Left lobe of liver (tissue), 2 donors: ENCODE measurements at regions not wholly inside any gene's neighbourhood (a gene's known extent, or its start where the extent isn't known, plus 50 kb on each side); places are given as distances from the start of the nearest gene placed in this dataset.
A peak's percentile ranks its signal among the peaks of the same experiment; 100 is the strongest.

Experiments
- ATAC-seq: fragments of 200-7000 bp; cut with Tn5 transposase; one replicate; pipeline ENCODE4 v1.9.1; 2020; ENCODE audit warnings: mild to moderate bottlenecking, moderate library complexity
- DNase-seq: peaks from one replicate; pipeline ENCODE4 v3.0.0-alpha.2; 2020; ENCODE audit warnings: low spot score
- donor health status: DM: no; HTN: no; CAD: no; lungs with moderate emphysema.
- donor health status: DM: no; HTN: yes; CAD: no.

- no peak for DNase-seq
- no peak for ATAC-seq
Measured at GRCh38 chr5:56692359-56693219, 122.8 kb upstream of the MAP3K1 start.

DNA sequence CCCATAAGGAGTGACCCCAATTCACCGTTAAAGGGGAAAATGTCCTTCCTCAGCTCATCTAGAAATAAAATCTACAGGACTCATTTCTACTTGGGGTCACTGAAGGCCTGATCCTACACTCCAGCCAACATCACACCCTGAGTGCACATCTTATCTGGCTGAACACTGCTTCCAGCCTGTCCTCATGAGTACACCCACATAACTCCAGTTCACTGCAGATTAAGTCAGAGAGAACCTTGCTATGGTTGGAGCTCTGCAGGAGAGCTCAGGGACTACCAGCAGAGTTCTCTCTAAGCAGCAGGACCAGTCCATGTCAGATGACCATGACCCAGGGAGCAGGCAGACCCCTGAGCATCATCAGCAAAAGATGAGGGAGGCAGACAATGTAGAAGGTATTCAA lies 126.9 kb upstream of the MAP3K1 start:
- no peak for DNase-seq
- ATAC-seq = no peak

DNA sequence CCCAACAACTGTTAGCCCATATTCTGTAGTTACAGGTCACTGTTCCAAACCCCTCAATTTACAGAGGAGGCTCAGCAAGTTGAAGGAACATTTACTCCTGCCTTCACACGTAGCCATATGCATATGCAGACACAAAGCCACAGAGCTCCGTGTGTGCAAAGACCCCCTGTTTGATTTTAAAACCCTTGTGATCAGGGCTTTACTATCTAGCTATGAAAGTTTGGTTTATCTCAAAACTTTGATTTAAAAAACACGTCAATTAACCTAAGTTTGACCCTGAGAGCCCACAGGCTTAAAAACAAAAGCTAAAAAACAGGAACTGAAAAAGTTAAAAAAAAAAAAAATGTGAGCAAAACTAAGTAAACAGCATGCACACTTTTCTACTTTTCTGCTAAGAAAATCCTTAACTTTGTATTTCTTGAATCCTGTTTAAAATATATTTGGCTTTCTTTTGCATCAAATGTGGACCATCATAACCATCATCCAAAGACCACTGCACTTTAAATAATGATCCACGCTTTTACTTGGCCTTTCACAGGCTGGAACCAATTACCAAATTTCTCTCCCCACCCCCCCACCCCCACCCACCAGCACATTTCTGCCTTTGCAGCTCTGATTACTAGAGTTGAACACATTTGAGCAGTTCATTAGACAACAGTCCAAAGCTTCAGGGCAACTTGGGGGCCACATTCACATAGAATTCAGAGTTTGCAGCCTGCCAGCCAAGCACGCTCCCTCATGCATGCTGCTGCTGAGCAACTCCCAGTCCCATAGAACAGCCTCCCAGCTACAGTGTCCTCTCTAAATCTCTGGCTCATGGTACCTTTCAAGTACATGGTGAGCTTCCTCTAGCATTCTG lies 128.8 kb upstream of the MAP3K1 start:
- ATAC-seq (no peak), DNase-seq (no peak)

- DNase-seq = no peak
- peak; percentile 19 for ATAC-seq
Measured at GRCh38 chr5:56685503-56686217, 129.7 kb upstream of the MAP3K1 start.

- ATAC-seq = no peak
- DNase-seq = no peak
Measured at GRCh38 chr5:56684159-56684558, 131.2 kb upstream of the MAP3K1 start.

DNA sequence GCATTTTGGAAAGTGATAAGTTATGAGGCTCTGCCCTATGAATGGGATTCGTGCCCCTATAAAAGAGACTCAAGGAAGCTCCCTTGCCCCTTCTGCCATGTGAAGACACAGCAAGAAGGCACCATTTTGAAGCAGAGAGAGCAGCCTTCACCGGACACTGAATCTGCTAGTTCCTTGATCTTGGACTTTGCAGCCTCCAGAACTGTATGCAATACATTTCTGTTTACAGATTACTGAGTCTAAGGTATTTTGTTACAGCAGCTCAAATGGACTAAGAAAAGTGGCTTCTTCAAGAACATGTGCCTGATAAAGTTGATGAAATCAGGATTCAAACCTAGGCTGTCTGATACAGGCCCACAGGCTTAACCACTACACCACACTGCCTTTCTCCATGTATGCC lies 131.6 kb upstream of the MAP3K1 start:
- no peak for DNase-seq
- ATAC-seq = no peak

DNA sequence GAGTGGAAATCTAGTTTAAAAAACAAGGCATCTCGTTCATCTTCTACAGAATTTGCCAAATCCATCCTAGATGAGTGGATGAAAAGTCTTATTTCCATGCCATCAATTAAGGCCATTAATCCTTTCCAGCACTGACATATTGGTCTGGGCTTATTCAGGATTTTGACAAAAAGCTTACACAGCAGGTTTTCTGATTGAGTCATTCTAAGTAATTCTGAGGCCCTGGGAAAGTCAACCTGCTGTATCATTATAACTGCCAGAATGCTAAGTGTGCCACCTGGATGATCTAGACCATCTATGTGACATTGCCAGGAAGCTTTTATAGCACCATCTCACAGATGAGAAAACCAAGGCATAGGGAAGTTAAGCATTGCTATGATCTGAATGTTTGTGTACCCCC lies 132.1 kb upstream of the MAP3K1 start:
- ATAC-seq (no peak), DNase-seq (no peak)

DNA sequence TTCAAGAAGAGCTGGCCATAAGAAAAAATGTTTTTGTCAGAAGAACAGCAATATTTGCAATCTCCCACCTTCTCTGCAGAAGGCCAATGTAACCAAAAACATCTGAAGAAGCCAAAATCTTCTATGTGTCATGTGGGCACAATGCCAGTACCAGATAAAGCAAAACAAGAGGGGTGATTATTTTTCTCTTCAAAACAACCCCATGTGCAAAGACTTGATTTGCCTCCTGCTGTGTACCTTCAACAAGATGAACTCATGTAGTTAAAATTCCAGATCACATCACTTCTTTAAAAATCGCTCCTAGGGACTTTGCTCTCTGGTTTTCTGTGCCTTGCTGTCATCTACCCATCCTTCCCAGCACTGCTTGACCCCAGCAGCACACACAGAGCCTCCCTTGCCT lies 134.0 kb upstream of the MAP3K1 start:
- DNase-seq = no peak
- no peak for ATAC-seq

GRCh38 chr5:56680731-56681130 lies 134.6 kb upstream of the MAP3K1 start:
- ATAC-seq = no peak
- DNase-seq = no peak

- no peak for DNase-seq
Measured at GRCh38 chr5:56677690-56678305, 137.6 kb upstream of the MAP3K1 start.

DNA sequence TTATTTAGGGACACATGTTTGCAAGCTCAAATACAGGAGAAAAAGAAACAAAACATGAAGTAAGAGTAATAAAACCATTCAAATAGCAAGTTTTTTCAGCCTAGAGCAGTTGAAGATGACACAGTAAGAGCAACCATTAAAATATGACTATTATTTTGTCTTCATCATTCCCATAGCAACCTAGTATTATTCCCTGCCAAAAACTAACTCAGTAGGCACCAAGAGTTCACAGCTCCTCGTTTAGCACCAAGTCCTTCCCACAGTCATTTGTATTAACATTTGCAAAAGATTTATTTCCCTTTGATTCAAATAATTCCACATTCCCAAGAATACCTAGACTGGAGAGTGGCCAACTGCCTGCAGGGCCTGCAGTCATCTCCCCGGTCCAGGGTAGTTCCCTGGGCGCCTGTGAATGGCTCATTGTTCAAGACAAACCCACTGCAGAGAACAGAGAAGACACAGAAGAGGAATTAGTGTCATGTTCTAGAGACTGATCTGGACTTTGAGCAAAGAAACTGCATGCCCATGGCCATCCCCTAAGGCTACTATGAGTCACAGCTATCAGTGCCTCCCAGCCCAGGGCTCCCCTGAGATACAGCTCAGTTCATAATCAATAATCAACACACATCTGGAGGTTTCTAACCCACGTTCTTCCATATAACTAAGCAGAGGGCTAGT lies 139.1 kb upstream of the MAP3K1 start:
- DNase-seq (no peak), ATAC-seq (no peak)

More at GRCh38 chr5:56677690-56678305, 137.6 kb upstream of the MAP3K1 start:
- no peak for ATAC-seq

DNA sequence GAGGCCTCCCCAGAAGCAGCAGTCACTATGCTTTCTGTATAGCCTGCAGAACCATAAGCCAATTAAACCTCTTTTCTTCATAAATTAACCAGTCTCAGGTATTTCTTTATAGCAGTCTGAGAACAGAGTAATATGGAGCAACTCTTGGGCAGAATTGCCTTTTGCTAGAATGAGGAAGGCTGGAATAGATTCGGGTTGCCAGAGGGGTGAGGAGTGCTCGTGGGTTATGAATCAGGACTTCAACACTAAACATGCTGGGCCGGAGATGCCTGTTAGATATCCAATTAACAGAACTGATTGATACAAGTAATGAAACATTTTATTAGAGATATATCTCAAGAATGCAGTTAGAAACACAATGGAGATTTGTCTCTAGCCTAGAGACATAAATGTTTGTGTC lies 140.9 kb upstream of the MAP3K1 start:
- no peak for ATAC-seq
- no peak for DNase-seq

DNA sequence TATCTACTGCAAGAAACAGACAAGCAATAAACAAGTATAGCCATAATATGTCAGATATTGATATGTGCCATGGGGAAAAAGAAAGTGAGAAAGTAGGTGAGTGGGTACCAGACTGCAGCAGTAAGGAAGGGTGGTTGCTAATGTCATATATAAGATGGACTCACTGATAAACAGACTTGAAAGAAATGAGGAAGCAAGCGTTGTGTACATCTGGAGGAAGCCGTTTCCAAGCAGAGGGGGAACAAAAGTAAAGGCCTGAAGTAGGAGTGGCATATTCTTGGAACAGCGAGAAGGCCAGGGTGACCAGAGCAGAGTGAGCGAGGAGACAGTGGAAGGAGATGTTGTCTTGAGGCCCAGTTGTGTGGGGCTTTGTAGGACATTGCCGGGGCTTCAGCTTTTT lies 142.2 kb upstream of the MAP3K1 start:
- DNase-seq (no peak), ATAC-seq (peak; percentile 20)

- DNase-seq (no peak), ATAC-seq (no peak)
Measured at GRCh38 chr5:56671571-56671970, 143.8 kb upstream of the MAP3K1 start.

DNA sequence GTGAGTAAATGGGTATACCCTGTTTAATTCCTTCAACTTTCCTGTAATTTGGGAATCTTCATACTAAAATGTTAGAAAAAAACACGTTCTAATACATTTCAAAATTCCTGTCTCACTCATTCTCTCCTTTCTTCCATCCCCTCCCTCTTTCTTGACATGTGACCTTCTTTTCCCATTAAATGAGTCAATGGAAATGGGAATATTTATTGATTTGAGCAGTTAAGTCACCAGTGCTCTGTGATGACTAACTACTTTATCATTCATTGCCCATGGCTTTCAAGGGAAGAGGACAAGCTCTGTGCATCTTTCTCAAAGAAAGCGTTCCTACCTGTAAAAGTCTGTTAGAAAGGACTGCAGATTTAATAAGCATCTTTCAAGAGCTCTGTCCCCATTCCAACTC lies 144.4 kb upstream of the MAP3K1 start:
- ATAC-seq (no peak), DNase-seq (no peak)

- peak; percentile 92 for ATAC-seq
- peak; percentile 69 for DNase-seq
Measured at GRCh38 chr5:56669534-56670483, 145.5 kb upstream of the MAP3K1 start.

DNA sequence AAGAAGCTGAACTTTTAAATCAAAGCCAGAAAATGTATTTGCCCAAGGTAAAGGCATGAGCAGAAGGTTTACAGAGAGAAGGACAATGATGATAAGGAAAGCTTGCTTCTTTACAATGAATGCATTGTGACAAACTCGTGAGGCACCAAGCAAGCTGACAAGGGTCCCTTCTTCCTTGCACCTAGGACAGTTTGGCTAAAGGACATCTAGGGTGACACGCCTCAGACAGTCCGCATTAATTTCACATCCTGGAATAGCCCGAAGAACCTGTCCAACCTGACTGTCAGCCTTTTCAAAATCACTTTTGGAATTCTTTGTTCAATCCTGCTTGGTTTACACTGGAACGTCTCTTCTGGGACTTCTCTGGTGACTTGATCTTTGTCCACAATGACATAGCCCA lies 146.4 kb upstream of the MAP3K1 start:
- no peak for ATAC-seq
- no peak for DNase-seq

DNA sequence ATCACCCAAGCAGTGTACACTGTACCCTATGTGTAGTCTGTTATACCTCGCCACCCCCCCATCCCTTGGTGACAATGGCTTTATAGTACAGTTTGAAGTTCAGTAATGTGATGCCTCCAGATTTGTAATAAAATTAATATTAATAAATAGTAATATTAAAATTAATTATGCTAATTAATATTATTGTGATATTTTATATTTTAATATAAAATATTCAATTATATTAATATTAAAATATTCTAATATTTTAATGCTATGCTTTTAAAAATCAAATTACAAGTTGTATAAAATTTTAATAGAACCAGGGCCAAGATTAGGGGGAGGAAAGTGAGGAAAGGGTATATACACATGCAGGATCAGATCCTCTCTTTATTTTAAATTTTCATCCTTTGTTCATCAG lies 147.7 kb upstream of the MAP3K1 start:
- no peak for ATAC-seq
- DNase-seq = no peak

DNA sequence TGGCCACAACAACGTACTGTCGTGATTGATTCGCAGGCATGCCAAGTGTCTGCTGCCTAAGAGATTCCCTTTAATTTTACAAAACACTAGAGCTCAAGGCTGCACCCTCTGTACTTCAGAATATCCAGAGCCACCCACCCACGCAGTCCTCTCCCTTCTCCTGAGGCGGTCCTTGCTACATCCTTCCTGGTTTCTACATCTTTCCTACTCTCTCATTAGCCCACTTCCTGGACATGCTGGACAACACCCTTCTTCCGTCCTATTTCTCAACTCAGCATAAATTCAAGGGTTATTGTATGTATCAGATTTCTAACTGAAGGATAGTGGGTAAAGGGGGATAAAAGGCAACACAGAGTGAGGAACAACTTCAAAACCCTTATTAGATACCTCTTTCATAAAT lies 148.4 kb upstream of the MAP3K1 start:
- ATAC-seq (no peak), DNase-seq (no peak)
